ENCODE measurements at regions not wholly inside any gene's neighbourhood (a gene's known extent, or its start where the extent isn't known, plus 50 kb on each side); places are given as distances from the start of the nearest gene placed in this dataset.

DNA sequence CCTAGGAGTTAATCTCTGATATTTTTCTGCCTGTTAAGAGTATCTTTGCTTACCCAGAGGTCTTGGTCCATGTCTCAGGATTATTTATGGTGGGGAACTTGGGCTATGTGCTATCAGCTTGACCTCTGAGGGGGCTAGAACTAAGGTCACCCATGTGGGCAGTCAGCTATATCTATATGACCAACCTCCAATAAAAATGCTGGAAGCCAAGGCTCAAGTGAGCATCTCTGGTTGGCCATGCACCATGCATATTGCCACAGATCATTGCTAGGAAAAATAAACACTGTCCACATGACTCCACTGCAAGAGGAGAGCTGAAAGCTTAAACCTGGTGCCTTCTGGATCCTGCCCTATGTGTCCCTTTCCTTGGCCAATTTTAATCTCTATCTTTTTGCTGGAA, 196.5 kb upstream of the SLC7A11 start:
- TF ChIP-seq, protein P1, sequence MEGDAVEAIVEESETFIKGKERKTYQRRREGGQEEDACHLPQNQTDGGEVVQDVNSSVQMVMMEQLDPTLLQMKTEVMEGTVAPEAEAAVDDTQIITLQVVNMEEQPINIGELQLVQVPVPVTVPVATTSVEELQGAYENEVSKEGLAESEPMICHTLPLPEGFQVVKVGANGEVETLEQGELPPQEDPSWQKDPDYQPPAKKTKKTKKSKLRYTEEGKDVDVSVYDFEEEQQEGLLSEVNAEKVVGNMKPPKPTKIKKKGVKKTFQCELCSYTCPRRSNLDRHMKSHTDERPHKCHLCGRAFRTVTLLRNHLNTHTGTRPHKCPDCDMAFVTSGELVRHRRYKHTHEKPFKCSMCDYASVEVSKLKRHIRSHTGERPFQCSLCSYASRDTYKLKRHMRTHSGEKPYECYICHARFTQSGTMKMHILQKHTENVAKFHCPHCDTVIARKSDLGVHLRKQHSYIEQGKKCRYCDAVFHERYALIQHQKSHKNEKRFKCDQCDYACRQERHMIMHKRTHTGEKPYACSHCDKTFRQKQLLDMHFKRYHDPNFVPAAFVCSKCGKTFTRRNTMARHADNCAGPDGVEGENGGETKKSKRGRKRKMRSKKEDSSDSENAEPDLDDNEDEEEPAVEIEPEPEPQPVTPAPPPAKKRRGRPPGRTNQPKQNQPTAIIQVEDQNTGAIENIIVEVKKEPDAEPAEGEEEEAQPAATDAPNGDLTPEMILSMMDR (IDR thresholded peaks at IDR 0.05; ENCODE audit: extremely low read depth in 1 of 2, insufficient read depth in 1 of 2, low read depth in 1 of 2, low read length in 2 of 2), result no peak
- TF ChIP-seq JUN (IDR thresholded peaks at IDR 0.05; ENCODE audit: borderline replicate concordance, insufficient read depth, insufficient read length, low read depth) (no peak), EZH2 (IDR thresholded peaks at IDR 0.05; ENCODE audit: borderline replicate concordance, low read depth, low read length, severe bottlenecking) (no peak), POLR2A (IDR thresholded peaks at IDR 0.05; ENCODE audit: low read depth, low read length) (no peak), FOS (IDR thresholded peaks at IDR 0.05; ENCODE audit: borderline replicate concordance, insufficient read depth, low read length) (no peak)
